Ovary (tissue), 3 donors: ENCODE measurements at regions not wholly inside any gene's neighbourhood (a gene's known extent, or its start where the extent isn't known, plus 50 kb on each side); places are given as distances from the start of the nearest gene placed in this dataset.

Source experiments
- EP300 ChIP-seq: sonication (generic); formaldehyde crosslinking; IDR thresholded peaks from one replicate; pipeline ENCODE4 v1.6.1; 2017; ENCODE audit warnings: antibody characterized with exemption
- POLR2A ChIP-seq: fragments of 450-650 bp; IDR thresholded peaks from one replicate; pipeline ENCODE4 v1.6.1; 2017; ENCODE audit warnings: antibody characterized with exemption, mild to moderate bottlenecking, moderate library complexity
- TF ChIP-seq, protein P1 (sequence below), 3 donors: fragments of 450-650 bp in 2 of 3; fragments of 200-600 bp in 1 of 3; IDR thresholded peaks; one replicate each; pipeline versions ENCODE4 v1.5.1 to v1.8.0; 2016 to 2022; ENCODE audit warnings: antibody characterized with exemption in 3 of 3, mild to moderate bottlenecking in 1 of 3
- donor health status: DM: no; HTN: no; CAD: no.

DNA sequence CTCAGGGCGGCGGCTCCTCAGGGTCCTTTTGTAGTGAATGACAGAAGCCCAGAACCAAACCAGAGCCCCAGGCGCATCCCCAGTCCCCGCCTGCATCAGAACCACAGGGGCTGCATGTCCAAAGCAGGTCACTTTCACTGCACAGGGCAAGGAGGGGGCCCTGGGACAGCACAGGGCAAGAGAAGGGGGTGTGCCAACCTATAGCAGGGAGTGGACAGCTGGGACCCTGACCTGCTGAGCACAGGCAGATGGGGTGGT lies 501.4 kb downstream of the PREX1 start:
- no peak for TF ChIP-seq POLR2A
- TF ChIP-seq, protein P1, sequence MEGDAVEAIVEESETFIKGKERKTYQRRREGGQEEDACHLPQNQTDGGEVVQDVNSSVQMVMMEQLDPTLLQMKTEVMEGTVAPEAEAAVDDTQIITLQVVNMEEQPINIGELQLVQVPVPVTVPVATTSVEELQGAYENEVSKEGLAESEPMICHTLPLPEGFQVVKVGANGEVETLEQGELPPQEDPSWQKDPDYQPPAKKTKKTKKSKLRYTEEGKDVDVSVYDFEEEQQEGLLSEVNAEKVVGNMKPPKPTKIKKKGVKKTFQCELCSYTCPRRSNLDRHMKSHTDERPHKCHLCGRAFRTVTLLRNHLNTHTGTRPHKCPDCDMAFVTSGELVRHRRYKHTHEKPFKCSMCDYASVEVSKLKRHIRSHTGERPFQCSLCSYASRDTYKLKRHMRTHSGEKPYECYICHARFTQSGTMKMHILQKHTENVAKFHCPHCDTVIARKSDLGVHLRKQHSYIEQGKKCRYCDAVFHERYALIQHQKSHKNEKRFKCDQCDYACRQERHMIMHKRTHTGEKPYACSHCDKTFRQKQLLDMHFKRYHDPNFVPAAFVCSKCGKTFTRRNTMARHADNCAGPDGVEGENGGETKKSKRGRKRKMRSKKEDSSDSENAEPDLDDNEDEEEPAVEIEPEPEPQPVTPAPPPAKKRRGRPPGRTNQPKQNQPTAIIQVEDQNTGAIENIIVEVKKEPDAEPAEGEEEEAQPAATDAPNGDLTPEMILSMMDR (IDR thresholded peaks at IDR 0.05) = no peak
- TF ChIP-seq EP300 = no peak
